ENCODE measurements at regions not wholly inside any gene's neighbourhood (a gene's known extent, or its start where the extent isn't known, plus 50 kb on each side); places are given as distances from the start of the nearest gene placed in this dataset.

DNA sequence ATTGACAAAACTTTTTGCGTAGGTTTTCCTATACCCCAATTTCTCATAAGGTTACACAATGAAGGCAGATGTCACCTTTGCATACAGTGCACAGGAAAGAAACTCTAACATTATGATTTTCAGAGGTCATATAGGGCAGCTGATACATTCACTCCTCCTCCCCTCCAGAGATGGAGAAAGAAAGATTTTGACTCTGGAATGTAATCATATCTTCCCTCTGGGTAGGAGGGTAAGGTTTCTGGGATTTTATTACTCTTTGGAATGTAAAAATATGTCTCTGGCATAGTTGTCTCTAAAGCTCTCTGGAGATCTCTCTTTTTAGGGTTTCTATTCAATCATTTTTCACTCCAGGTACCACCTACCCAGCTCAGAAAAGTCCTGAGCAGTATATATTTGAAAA is 398.3 kb downstream of the GPD2 start:
- no peaks in the 10 kb centered on the region for H3K9me3 Mint-ChIP-seq
- H3K79me2 ChIP-seq (replicated peaks; ENCODE audit: insufficient read depth) = no peaks in the 10 kb centered on the region
- H3K4me1 Mint-ChIP-seq = peaks cover 2% of the 10 kb centered on the region; the same call in 2 of the 3 replicates
- no peak for DNase-seq (ENCODE audit: low spot score)
- ATAC-seq = no peak
- no peaks in the 10 kb centered on the region for H3K4me1 ChIP-seq (ENCODE audit: insufficient read depth)
- no peaks in the 10 kb centered on the region for H3K27me3 Mint-ChIP-seq (ENCODE audit: insufficient read depth, low read depth, poor library complexity)
- H2AFZ ChIP-seq = no peak overlapping the region
- H3K27ac ChIP-seq (ENCODE audit: low read depth) = no peak overlapping the region
- H3K36me3 ChIP-seq (ENCODE audit: insufficient read depth) = no peaks in the 10 kb centered on the region
- H3K27ac Mint-ChIP-seq = no peak overlapping the region
- no peaks in the 10 kb centered on the region for H3F3A ChIP-seq (replicated peaks; ENCODE audit: low read depth)
- TF ChIP-seq, protein P1, sequence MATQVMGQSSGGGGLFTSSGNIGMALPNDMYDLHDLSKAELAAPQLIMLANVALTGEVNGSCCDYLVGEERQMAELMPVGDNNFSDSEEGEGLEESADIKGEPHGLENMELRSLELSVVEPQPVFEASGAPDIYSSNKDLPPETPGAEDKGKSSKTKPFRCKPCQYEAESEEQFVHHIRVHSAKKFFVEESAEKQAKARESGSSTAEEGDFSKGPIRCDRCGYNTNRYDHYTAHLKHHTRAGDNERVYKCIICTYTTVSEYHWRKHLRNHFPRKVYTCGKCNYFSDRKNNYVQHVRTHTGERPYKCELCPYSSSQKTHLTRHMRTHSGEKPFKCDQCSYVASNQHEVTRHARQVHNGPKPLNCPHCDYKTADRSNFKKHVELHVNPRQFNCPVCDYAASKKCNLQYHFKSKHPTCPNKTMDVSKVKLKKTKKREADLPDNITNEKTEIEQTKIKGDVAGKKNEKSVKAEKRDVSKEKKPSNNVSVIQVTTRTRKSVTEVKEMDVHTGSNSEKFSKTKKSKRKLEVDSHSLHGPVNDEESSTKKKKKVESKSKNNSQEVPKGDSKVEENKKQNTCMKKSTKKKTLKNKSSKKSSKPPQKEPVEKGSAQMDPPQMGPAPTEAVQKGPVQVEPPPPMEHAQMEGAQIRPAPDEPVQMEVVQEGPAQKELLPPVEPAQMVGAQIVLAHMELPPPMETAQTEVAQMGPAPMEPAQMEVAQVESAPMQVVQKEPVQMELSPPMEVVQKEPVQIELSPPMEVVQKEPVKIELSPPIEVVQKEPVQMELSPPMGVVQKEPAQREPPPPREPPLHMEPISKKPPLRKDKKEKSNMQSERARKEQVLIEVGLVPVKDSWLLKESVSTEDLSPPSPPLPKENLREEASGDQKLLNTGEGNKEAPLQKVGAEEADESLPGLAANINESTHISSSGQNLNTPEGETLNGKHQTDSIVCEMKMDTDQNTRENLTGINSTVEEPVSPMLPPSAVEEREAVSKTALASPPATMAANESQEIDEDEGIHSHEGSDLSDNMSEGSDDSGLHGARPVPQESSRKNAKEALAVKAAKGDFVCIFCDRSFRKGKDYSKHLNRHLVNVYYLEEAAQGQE (IDR thresholded peaks at IDR 0.05; ENCODE audit: unreplicated experiment) = no peak
- no peak for TF ChIP-seq NANOG (IDR thresholded peaks at IDR 0.05; ENCODE audit: borderline replicate concordance)
- TF ChIP-seq STAT1 (IDR thresholded peaks at IDR 0.05; ENCODE audit: unreplicated experiment) = no peak
- no peak for TF ChIP-seq ZNF114 (CRISPR knock-in tag; IDR thresholded peaks at IDR 0.05)
- TF ChIP-seq EZH2phosphoT487 (IDR thresholded peaks at IDR 0.05; ENCODE audit: unreplicated experiment) = no peak
- no peak for TF ChIP-seq JUNB (IDR thresholded peaks at IDR 0.05; ENCODE audit: unreplicated experiment)
- TF ChIP-seq CREB1 (CRISPR knock-in tag; IDR thresholded peaks at IDR 0.05; ENCODE audit: low read depth) = no peak
- no peak for TF ChIP-seq EZH2 (IDR thresholded peaks at IDR 0.05; ENCODE audit: low read depth, unreplicated experiment)
- no peak for TF ChIP-seq POLR2AphosphoS5 (IDR thresholded peaks at IDR 0.05; ENCODE audit: low read depth)
- TF ChIP-seq, protein P2, sequence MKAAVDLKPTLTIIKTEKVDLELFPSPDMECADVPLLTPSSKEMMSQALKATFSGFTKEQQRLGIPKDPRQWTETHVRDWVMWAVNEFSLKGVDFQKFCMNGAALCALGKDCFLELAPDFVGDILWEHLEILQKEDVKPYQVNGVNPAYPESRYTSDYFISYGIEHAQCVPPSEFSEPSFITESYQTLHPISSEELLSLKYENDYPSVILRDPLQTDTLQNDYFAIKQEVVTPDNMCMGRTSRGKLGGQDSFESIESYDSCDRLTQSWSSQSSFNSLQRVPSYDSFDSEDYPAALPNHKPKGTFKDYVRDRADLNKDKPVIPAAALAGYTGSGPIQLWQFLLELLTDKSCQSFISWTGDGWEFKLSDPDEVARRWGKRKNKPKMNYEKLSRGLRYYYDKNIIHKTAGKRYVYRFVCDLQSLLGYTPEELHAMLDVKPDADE (IDR thresholded peaks at IDR 0.05) = no peak
- no peak overlapping the region for H3K4me2 ChIP-seq
- H3K4me3 Mint-ChIP-seq = no peak overlapping the region
- H4K20me1 ChIP-seq (replicated peaks; ENCODE audit: insufficient read depth) = no peaks in the 10 kb centered on the region
- no peaks in the 10 kb centered on the region for H3K36me3 Mint-ChIP-seq (ENCODE audit: low read depth)
- H3K27me3 ChIP-seq (ENCODE audit: insufficient read depth) = no peaks in the 10 kb centered on the region
- no peak overlapping the region for H3K4me3 ChIP-seq
- no peaks in the 10 kb centered on the region for H3K9me2 ChIP-seq (ENCODE audit: insufficient read depth)

DNA sequence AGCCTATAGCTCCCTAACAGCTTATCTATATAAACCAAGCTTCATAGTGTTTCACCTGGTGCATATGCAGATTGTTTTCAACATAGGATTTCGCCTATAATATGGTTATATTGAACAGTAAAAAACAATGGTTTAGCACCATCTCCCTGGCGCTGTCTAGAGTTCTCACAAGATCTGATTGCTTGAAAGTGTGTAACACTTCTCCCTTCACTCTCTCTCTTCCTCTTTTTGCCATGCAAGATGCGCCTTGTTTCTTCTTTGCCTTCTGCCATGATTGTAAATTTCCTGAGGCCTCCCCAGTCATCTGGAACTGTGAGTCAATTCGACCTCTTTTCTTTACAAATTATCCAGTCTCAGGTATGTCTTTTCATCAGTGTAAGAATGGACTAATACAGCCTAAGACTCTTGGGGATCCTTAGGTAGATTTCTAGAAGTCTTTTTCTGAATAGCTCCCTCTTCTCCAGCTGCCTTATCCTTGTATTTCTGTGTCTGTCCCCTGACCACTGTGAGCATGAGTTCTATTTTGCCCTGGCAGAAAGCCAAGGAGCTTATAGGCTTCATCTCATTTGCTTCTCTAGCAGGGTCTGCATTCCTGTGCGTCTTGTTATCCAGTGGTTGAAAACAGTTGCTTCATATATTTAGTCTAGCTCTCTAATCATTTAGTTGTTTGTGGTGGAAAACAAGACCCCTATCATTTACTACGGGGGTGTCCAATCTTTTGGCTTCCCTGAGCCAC is 401.6 kb downstream of the GPD2 start:
- peak; percentile 6 for DNase-seq (ENCODE audit: low spot score)
- Histone ChIP-seq H3K36me3 (ENCODE audit: insufficient read depth) (no peaks in the 10 kb centered on the region), H3F3A (replicated peaks; ENCODE audit: low read depth) (no peaks in the 10 kb centered on the region), H3K4me2 (no peak overlapping the region), H3K27me3 (ENCODE audit: insufficient read depth) (no peaks in the 10 kb centered on the region), H3K27ac (ENCODE audit: low read depth) (no peak overlapping the region), H3K79me2 (replicated peaks; ENCODE audit: insufficient read depth) (no peaks in the 10 kb centered on the region), H2AFZ (no peak overlapping the region; the same call in 1 of the 2 replicates), H3K4me3 (no peak overlapping the region), H4K20me1 (replicated peaks; ENCODE audit: insufficient read depth) (no peaks in the 10 kb centered on the region), H3K9me2 (ENCODE audit: insufficient read depth) (no peaks in the 10 kb centered on the region), H3K4me1 (ENCODE audit: insufficient read depth) (no peaks in the 10 kb centered on the region)
- TF ChIP-seq, protein P2 (IDR thresholded peaks at IDR 0.05) = no peak
- TF ChIP-seq STAT1 (IDR thresholded peaks at IDR 0.05; ENCODE audit: unreplicated experiment) (no peak), EZH2phosphoT487 (IDR thresholded peaks at IDR 0.05; ENCODE audit: unreplicated experiment) (no peak), POLR2AphosphoS5 (IDR thresholded peaks at IDR 0.05; ENCODE audit: low read depth) (no peak), ZNF331 (CRISPR knock-in tag; IDR thresholded peaks at IDR 0.05; ENCODE audit: low read depth) (no peak)
- Mint-ChIP-seq H3K9me3 (no peaks in the 10 kb centered on the region), H3K27me3 (ENCODE audit: insufficient read depth, low read depth, poor library complexity) (no peaks in the 10 kb centered on the region), H3K4me3 (no peak overlapping the region), H3K27ac (no peak overlapping the region), H3K4me1 (peaks cover 2% of the 10 kb centered on the region; the same call in 2 of the 3 replicates), H3K36me3 (ENCODE audit: low read depth) (no peaks in the 10 kb centered on the region)
- no peak for ATAC-seq
